ENCODE measurements at regions not wholly inside any gene's neighbourhood (a gene's known extent, or its start where the extent isn't known, plus 50 kb on each side); places are given as distances from the start of the nearest gene placed in this dataset.

DNA sequence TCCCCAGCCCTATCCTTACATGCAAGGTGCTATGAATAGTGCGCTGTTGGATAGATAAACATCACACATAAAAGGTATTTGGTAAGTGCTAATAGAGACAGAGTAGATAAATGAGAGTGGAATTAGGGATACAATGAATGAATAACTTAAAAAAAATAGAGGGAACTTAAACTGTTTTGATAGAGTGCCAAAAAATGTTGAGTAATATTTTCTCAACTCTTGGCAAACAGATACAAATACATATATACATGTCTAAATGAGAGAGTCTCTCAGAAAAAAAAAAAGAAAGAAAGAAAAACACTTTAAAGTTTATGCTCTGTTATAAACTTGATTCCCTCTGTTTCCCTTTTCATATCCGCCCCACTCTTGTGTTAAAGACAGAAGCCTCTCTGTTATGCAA lies 667.4 kb downstream of the ROBO2 start:
- Histone ChIP-seq H3K4me3 (no peak overlapping the region), H3K9me3 (no peaks in the 10 kb centered on the region), H3K27ac (no peak overlapping the region), H3K36me3 (no peaks in the 10 kb centered on the region), H3K4me1 (no peaks in the 10 kb centered on the region), H3K27me3 (no peaks in the 10 kb centered on the region)
- DNase-seq (ENCODE audit: low spot score): no peak
- TF ChIP-seq, protein P1, sequence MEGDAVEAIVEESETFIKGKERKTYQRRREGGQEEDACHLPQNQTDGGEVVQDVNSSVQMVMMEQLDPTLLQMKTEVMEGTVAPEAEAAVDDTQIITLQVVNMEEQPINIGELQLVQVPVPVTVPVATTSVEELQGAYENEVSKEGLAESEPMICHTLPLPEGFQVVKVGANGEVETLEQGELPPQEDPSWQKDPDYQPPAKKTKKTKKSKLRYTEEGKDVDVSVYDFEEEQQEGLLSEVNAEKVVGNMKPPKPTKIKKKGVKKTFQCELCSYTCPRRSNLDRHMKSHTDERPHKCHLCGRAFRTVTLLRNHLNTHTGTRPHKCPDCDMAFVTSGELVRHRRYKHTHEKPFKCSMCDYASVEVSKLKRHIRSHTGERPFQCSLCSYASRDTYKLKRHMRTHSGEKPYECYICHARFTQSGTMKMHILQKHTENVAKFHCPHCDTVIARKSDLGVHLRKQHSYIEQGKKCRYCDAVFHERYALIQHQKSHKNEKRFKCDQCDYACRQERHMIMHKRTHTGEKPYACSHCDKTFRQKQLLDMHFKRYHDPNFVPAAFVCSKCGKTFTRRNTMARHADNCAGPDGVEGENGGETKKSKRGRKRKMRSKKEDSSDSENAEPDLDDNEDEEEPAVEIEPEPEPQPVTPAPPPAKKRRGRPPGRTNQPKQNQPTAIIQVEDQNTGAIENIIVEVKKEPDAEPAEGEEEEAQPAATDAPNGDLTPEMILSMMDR (IDR thresholded peaks at IDR 0.05): no peak

DNA sequence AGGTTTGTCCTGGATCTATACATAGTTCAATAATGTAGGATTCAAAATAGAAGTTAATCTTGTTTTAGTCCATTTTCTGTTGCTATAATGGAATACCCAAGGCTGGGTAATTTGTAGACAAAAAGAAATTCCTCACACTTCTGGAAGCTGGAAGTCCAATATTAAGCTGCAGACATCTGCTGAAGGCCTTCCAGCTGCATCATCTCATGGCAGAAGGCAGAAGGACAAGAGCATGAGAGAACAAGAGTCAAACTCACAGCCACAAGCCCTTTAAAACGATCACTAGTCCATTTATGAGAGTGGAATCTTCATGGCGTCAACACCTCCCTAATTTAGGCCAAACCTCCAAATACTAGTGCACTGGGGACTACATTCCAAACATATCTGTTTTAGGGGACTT lies 669.3 kb downstream of the ROBO2 start:
- DNase-seq (ENCODE audit: low spot score): no peak
- Histone ChIP-seq H3K9me3 (no peaks in the 10 kb centered on the region), H3K4me3 (no peak overlapping the region), H3K36me3 (no peaks in the 10 kb centered on the region), H3K4me1 (no peaks in the 10 kb centered on the region), H3K27ac (no peak overlapping the region), H3K27me3 (no peaks in the 10 kb centered on the region)
- TF ChIP-seq, protein P1 (IDR thresholded peaks at IDR 0.05): no peak

DNA sequence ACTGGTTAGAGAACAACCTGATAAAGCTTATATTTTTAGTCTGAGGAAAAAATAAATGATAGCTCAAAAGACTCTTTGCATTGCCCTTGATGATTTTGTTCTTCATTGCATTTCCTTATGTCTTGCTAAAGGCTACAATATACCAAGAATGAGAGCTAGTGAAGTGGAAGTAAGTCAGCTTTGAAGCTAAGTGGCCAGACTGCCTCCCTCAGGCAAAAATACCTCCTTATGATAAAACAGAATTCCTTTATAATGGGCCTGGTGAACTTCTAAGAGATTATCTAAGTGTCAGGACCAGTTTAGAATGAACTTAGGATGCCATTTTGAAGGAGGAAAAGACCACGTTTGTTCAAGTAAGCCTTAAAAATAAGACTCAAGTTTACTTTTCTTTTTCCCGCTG lies 678.4 kb downstream of the ROBO2 start:
- Histone ChIP-seq H3K4me1 (no peaks in the 10 kb centered on the region), H3K4me3 (no peak overlapping the region), H3K27me3 (no peaks in the 10 kb centered on the region), H3K36me3 (no peaks in the 10 kb centered on the region), H3K9me3 (no peaks in the 10 kb centered on the region), H3K27ac (no peak overlapping the region)
- DNase-seq (ENCODE audit: low spot score): no peak
- TF ChIP-seq, protein P1 (IDR thresholded peaks at IDR 0.05): no peak

DNA sequence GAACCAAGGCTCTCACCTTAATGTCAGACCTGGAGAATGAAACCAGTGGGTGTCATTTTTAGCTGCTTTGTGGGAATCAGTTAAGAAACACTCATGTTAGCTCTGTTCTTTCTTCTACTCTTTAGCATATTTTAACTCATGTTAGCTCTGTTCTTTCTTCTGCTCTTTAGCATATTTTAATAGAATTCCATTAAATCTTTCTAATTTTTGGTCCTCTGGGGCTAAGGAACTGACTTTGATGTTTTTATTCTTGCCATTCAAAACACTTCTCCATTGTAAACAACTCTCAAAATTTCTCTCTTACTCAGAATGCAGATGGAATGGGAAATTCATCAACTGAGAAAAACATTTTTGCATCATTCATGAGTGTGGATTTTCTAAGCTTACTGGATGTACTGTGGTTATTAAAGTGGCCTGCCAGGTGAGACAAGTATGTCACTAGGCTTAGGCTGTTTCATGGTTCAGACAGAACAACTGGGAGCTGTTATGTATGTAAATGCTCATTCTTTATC lies 680.6 kb downstream of the ROBO2 start:
- Histone ChIP-seq H3K4me1 (no peaks in the 10 kb centered on the region), H3K27me3 (no peaks in the 10 kb centered on the region), H3K27ac (no peak overlapping the region), H3K9me3 (no peaks in the 10 kb centered on the region), H3K36me3 (no peaks in the 10 kb centered on the region), H3K4me3 (no peak overlapping the region)
- DNase-seq (ENCODE audit: low spot score): no peak
- TF ChIP-seq, protein P1 (IDR thresholded peaks at IDR 0.05): no peak

DNA sequence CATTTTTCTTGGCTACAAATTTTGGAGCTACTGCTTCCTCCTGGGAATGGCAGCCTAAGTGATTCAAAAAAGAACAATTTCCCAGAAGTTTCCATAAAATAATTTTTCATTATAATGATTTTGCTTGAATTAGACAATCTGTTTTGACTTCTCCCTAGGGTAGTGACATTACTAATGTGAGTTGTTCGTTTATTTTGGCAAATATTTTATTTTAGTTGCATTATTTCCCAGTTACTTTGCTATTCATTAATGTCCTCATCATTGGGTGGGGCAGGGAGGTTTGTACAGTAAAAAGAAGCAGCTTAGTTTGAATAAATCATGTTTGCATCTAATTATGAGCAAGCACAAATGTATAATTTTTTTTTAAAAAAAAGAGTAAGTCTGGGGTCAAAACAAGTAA lies 686.6 kb downstream of the ROBO2 start:
- TF ChIP-seq, protein P1 (IDR thresholded peaks at IDR 0.05): no peak

DNA sequence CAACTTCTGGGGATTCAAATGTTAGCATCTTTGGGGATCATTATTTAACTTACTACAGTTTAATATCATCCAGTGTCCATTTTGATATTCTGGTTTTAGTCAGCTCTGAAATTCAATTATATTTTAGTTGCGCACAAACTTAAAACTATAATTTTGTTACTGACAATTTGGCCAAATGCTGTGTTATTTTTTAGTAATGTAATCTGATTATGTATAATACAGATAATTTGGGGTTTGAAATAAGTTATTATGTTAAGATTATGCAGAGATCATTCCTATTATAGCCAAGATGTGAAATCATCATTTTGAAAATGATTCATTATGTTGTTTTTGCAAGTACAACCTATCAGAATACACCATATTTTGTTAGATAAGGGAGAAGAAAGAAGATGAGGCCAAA lies 706.1 kb downstream of the ROBO2 start:
- no peak for DNase-seq (ENCODE audit: low spot score)
- Histone ChIP-seq H3K27ac (no peak overlapping the region), H3K4me3 (no peak overlapping the region), H3K9me3 (no peaks in the 10 kb centered on the region), H3K4me1 (no peaks in the 10 kb centered on the region), H3K27me3 (no peaks in the 10 kb centered on the region), H3K36me3 (no peaks in the 10 kb centered on the region)
- TF ChIP-seq, protein P1 (IDR thresholded peaks at IDR 0.05): no peak

More for the DNA sequence above, 686.6 kb downstream of the ROBO2 start:
- Histone ChIP-seq H3K4me1 (no peaks in the 10 kb centered on the region), H3K36me3 (no peaks in the 10 kb centered on the region), H3K27me3 (no peaks in the 10 kb centered on the region), H3K4me3 (no peak overlapping the region), H3K27ac (no peak overlapping the region), H3K9me3 (no peaks in the 10 kb centered on the region)
- no peak for DNase-seq (ENCODE audit: low spot score)

Measured in right atrium auricular region (tissue), 2 donors.